ENCODE measurements at regions not wholly inside any gene's neighbourhood (a gene's known extent, or its start where the extent isn't known, plus 50 kb on each side); places are given as distances from the start of the nearest gene placed in this dataset.

DNA sequence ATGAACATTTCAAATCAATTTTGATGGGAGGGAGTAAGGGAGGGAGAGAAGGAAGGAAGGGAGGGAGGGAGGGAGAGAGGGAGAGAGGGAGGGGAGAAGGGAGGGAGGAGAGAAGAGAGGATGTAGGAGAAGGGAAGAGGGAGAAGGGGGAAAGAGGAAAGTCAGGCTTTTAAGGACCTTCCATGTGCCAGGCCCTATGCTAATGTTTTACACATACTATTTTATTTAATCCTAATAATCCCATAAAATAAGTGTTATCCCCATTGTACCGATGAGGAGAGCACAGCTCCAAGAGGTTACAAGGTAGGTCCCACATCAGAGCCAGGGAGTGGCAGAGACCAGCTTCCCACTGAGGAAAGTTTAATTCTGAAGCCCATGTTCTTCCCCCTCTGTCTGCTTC lies 341.9 kb downstream of the RAB28 start:
- DNase-seq (ENCODE audit: low read depth, low spot score) = no peak
- WGBS (ENCODE audit: insufficient coverage, insufficient read length) = no CpG with 5 or more reads among the region's 1 CpG
- Histone ChIP-seq H3K9me3 (ENCODE audit: control insufficient read depth, insufficient read depth, low read length) (no peaks in the 10 kb centered on the region), H3K36me3 (ENCODE audit: control insufficient read depth, insufficient read depth, low read length) (no peaks in the 10 kb centered on the region), H3K27me3 (ENCODE audit: control insufficient read depth, insufficient read depth, low read length) (no peaks in the 10 kb centered on the region), H3K4me3 (ENCODE audit: low read length) (no peak overlapping the region), H3K27ac (ENCODE audit: low read length) (no peak overlapping the region), H3K4me1 (ENCODE audit: control insufficient read depth, insufficient read depth, low read length) (no peaks in the 10 kb centered on the region)

DNA sequence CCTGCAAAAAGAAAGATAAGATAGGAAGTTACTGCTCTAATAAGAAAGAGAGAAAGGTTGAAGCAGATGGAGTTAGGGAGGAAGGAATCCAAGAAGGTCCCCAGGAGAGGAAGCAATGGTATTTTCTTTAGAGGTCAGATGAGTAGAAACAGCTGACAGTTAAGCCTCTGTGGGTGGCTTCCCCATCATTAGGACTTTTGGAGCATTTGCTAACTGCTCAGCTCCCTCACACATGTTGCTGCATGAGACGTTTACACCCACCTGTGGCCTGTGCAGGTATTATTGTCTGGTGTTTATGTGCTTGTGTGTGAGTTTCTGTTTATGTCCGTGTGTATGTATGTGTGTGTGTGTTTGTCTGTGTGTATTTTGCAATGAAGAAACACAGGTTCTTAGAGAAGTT lies 346.8 kb downstream of the RAB28 start:
- H3K36me3 ChIP-seq (ENCODE audit: control insufficient read depth, insufficient read depth, low read length) = no peaks in the 10 kb centered on the region
- WGBS (ENCODE audit: insufficient coverage, insufficient read length) = no CpG with 5 or more reads among the region's 2 CpGs
- no peaks in the 10 kb centered on the region for H3K4me1 ChIP-seq (ENCODE audit: control insufficient read depth, insufficient read depth, low read length)
- no peak for DNase-seq (ENCODE audit: low read depth, low spot score)
- no peaks in the 10 kb centered on the region for H3K9me3 ChIP-seq (ENCODE audit: control insufficient read depth, insufficient read depth, low read length)
- no peak overlapping the region for H3K27ac ChIP-seq (ENCODE audit: low read length)
- no peak overlapping the region for H3K4me3 ChIP-seq (ENCODE audit: low read length)
- no peaks in the 10 kb centered on the region for H3K27me3 ChIP-seq (ENCODE audit: control insufficient read depth, insufficient read depth, low read length)

DNA sequence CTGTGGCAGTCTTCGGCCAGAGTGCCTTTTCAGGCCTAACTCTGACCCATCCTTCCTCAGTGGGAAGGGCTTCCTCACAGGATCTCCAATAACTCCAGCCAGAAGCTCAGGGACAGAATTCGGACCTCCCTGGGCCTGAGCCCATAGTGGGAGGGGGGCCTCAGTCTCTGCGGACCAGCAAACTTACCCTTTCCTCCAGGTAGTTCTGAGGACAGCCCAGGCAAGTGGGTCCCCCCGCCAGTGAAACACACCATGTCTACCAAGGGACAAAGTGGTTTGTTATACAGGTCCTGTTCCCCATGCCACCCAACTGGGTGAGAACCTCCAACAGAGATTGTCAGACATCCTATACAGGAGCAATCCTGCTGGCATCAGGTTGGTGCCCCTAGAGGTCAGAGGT lies 350.4 kb downstream of the RAB28 start:
- no CpG with 5 or more reads among the region's 4 CpGs for whole genome bisulfite sequencing (ENCODE audit: insufficient coverage, insufficient read length)

GRCh38 chr4:13130848-13131247 lies 353.3 kb downstream of the RAB28 start:
- Histone ChIP-seq H3K9me3 (ENCODE audit: control insufficient read depth, insufficient read depth, low read length) (no peaks in the 10 kb centered on the region), H3K4me3 (ENCODE audit: low read length) (no peak overlapping the region), H3K4me1 (ENCODE audit: control insufficient read depth, insufficient read depth, low read length) (no peaks in the 10 kb centered on the region), H3K27me3 (ENCODE audit: control insufficient read depth, insufficient read depth, low read length) (no peaks in the 10 kb centered on the region), H3K36me3 (ENCODE audit: control insufficient read depth, insufficient read depth, low read length) (no peaks in the 10 kb centered on the region), H3K27ac (ENCODE audit: low read length) (no peak overlapping the region)
- WGBS (ENCODE audit: insufficient coverage, insufficient read length) = no CpG with 5 or more reads among the region's 3 CpGs
- DNase-seq (ENCODE audit: low read depth, low spot score) = no peak

More for the DNA sequence above, 350.4 kb downstream of the RAB28 start:
- Histone ChIP-seq H3K27me3 (ENCODE audit: control insufficient read depth, insufficient read depth, low read length) (no peaks in the 10 kb centered on the region), H3K36me3 (ENCODE audit: control insufficient read depth, insufficient read depth, low read length) (no peaks in the 10 kb centered on the region), H3K27ac (ENCODE audit: low read length) (no peak overlapping the region), H3K4me1 (ENCODE audit: control insufficient read depth, insufficient read depth, low read length) (no peaks in the 10 kb centered on the region), H3K9me3 (ENCODE audit: control insufficient read depth, insufficient read depth, low read length) (no peaks in the 10 kb centered on the region), H3K4me3 (ENCODE audit: low read length) (no peak overlapping the region)
- DNase-seq (ENCODE audit: low read depth, low spot score) = no peak

DNA sequence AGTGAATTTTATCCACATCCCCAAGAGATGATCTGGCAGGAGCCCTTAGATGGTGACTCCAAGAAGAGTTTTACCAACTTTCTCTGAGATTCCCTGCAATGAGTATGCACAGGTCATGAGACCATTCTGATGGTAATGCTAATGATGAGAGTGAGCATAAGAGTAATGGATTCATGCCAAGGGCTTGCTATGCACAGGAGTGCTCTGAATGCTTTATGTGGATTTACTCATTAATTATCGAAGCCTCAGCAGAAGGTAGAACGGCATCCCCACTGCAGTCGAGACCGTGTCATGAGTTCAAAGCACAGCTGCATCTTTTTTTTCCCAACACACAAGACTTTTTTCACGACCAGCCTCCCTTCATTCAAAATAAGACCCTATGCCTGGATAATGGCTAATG lies 355.0 kb downstream of the RAB28 start:
- Histone ChIP-seq H3K27ac (ENCODE audit: low read length) (no peak overlapping the region), H3K4me3 (ENCODE audit: low read length) (no peak overlapping the region), H3K36me3 (ENCODE audit: control insufficient read depth, insufficient read depth, low read length) (no peaks in the 10 kb centered on the region), H3K27me3 (ENCODE audit: control insufficient read depth, insufficient read depth, low read length) (no peaks in the 10 kb centered on the region), H3K9me3 (ENCODE audit: control insufficient read depth, insufficient read depth, low read length) (no peaks in the 10 kb centered on the region), H3K4me1 (ENCODE audit: control insufficient read depth, insufficient read depth, low read length) (no peaks in the 10 kb centered on the region)
- WGBS (ENCODE audit: insufficient coverage, insufficient read length) = no CpG with 5 or more reads among the region's 5 CpGs
- no peak for DNase-seq (ENCODE audit: low read depth, low spot score)

- no peak overlapping the region for H3K27ac ChIP-seq (ENCODE audit: low read length)
- DNase-seq (ENCODE audit: low read depth, low spot score) = no peak
- WGBS (ENCODE audit: insufficient coverage, insufficient read length) = no CpG with 5 or more reads among the region's 7 CpGs
Measured at GRCh38 chr4:13126976-13127910, 356.9 kb downstream of the RAB28 start.

GRCh38 chr4:13118633-13119032 lies 365.5 kb downstream of the RAB28 start:
- no peaks in the 10 kb centered on the region for H3K9me3 ChIP-seq (ENCODE audit: control insufficient read depth, insufficient read depth, low read length)
- no peaks in the 10 kb centered on the region for H3K4me1 ChIP-seq (ENCODE audit: control insufficient read depth, insufficient read depth, low read length)
- no peaks in the 10 kb centered on the region for H3K27me3 ChIP-seq (ENCODE audit: control insufficient read depth, insufficient read depth, low read length)
- no peak overlapping the region for H3K27ac ChIP-seq (ENCODE audit: low read length)
- no CpG with 5 or more reads among the region's 2 CpGs for WGBS (ENCODE audit: insufficient coverage, insufficient read length)
- no peak overlapping the region for H3K4me3 ChIP-seq (ENCODE audit: low read length)
- no peaks in the 10 kb centered on the region for H3K36me3 ChIP-seq (ENCODE audit: control insufficient read depth, insufficient read depth, low read length)
- no peak for DNase-seq (ENCODE audit: low read depth, low spot score)

More at GRCh38 chr4:13126976-13127910, 356.9 kb downstream of the RAB28 start:
- no peaks in the 10 kb centered on the region for H3K36me3 ChIP-seq (ENCODE audit: control insufficient read depth, insufficient read depth, low read length)
- no peaks in the 10 kb centered on the region for H3K27me3 ChIP-seq (ENCODE audit: control insufficient read depth, insufficient read depth, low read length)
- no peaks in the 10 kb centered on the region for H3K9me3 ChIP-seq (ENCODE audit: control insufficient read depth, insufficient read depth, low read length)
- no peak overlapping the region for H3K4me3 ChIP-seq (ENCODE audit: low read length)
- no peaks in the 10 kb centered on the region for H3K4me1 ChIP-seq (ENCODE audit: control insufficient read depth, insufficient read depth, low read length)

GRCh38 chr4:13117185-13117584 lies 367.0 kb downstream of the RAB28 start:
- no peaks in the 10 kb centered on the region for H3K4me1 ChIP-seq (ENCODE audit: control insufficient read depth, insufficient read depth, low read length)
- no peaks in the 10 kb centered on the region for H3K9me3 ChIP-seq (ENCODE audit: control insufficient read depth, insufficient read depth, low read length)
- H3K27ac ChIP-seq (ENCODE audit: low read length) = no peak overlapping the region
- no CpG with 5 or more reads among the region's 3 CpGs for WGBS (ENCODE audit: insufficient coverage, insufficient read length)
- no peak overlapping the region for H3K4me3 ChIP-seq (ENCODE audit: low read length)
- no peaks in the 10 kb centered on the region for H3K36me3 ChIP-seq (ENCODE audit: control insufficient read depth, insufficient read depth, low read length)
- no peaks in the 10 kb centered on the region for H3K27me3 ChIP-seq (ENCODE audit: control insufficient read depth, insufficient read depth, low read length)
- no peak for DNase-seq (ENCODE audit: low read depth, low spot score)

DNA sequence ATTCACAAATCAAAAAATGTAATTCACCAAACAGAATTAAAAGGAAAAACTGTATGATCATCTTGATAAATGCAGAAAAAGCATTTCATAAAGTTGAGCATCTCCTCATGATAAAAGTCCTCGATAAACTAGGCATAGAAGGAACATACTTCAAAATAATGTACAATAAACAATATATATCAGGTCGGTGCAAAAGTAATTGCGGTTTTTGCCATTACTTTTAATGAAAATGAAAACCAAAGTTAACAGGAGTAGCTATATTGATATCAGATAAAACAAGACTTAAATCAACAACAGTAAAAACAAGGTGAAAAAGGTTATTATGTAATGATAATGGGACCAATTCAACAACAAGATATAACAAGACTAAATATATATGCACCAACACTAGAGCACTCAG lies 372.1 kb downstream of the RAB28 start:
- Histone ChIP-seq H3K27ac (ENCODE audit: low read length) (no peak overlapping the region), H3K27me3 (ENCODE audit: control insufficient read depth, insufficient read depth, low read length) (no peaks in the 10 kb centered on the region), H3K4me3 (ENCODE audit: low read length) (no peak overlapping the region), H3K36me3 (ENCODE audit: control insufficient read depth, insufficient read depth, low read length) (no peaks in the 10 kb centered on the region), H3K4me1 (ENCODE audit: control insufficient read depth, insufficient read depth, low read length) (no peaks in the 10 kb centered on the region), H3K9me3 (ENCODE audit: control insufficient read depth, insufficient read depth, low read length) (no peaks in the 10 kb centered on the region)
- no peak for DNase-seq (ENCODE audit: low read depth, low spot score)
- WGBS (ENCODE audit: insufficient coverage, insufficient read length) = no CpG with 5 or more reads among the region's 3 CpGs

GRCh38 chr4:13109536-13109935 lies 374.6 kb downstream of the RAB28 start:
- Histone ChIP-seq H3K9me3 (ENCODE audit: control insufficient read depth, insufficient read depth, low read length) (no peaks in the 10 kb centered on the region), H3K4me1 (ENCODE audit: control insufficient read depth, insufficient read depth, low read length) (no peaks in the 10 kb centered on the region), H3K27ac (ENCODE audit: low read length) (no peak overlapping the region), H3K4me3 (ENCODE audit: low read length) (no peak overlapping the region), H3K27me3 (ENCODE audit: control insufficient read depth, insufficient read depth, low read length) (no peaks in the 10 kb centered on the region), H3K36me3 (ENCODE audit: control insufficient read depth, insufficient read depth, low read length) (no peaks in the 10 kb centered on the region)
- no CpG with 5 or more reads among the region's 1 CpG for WGBS (ENCODE audit: insufficient coverage, insufficient read length)
- no peak for DNase-seq (ENCODE audit: low read depth, low spot score)

DNA sequence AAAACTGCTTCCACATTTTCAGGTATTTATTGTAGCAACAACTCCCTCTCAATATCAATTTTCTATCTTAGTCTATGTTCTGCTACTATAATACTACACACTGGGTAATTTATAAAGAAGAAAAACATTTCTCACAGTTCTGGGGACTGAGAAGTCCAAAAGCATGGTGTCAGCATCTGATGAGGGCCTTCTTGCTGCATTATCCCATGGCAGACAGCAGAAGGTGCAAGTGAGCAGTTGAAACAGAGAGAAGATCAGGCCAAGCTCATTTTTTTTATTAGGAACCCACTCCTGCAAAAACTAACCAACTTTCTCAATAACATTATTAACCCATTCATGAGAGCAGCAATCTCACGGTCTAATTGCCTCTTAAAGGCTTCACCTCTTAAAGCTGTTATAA lies 376.0 kb downstream of the RAB28 start:
- no peak overlapping the region for H3K27ac ChIP-seq (ENCODE audit: low read length)
- no peaks in the 10 kb centered on the region for H3K9me3 ChIP-seq (ENCODE audit: control insufficient read depth, insufficient read depth, low read length)
- no peaks in the 10 kb centered on the region for H3K4me1 ChIP-seq (ENCODE audit: control insufficient read depth, insufficient read depth, low read length)
- no CpG with 5 or more reads among the region's 1 CpG for WGBS (ENCODE audit: insufficient coverage, insufficient read length)
- no peak overlapping the region for H3K4me3 ChIP-seq (ENCODE audit: low read length)
- DNase-seq (ENCODE audit: low read depth, low spot score) = no peak
- H3K27me3 ChIP-seq (ENCODE audit: control insufficient read depth, insufficient read depth, low read length) = no peaks in the 10 kb centered on the region
- no peaks in the 10 kb centered on the region for H3K36me3 ChIP-seq (ENCODE audit: control insufficient read depth, insufficient read depth, low read length)
